ENCODE measurements at regions not wholly inside any gene's neighbourhood (a gene's known extent, or its start where the extent isn't known, plus 50 kb on each side); places are given as distances from the start of the nearest gene placed in this dataset.

DNA sequence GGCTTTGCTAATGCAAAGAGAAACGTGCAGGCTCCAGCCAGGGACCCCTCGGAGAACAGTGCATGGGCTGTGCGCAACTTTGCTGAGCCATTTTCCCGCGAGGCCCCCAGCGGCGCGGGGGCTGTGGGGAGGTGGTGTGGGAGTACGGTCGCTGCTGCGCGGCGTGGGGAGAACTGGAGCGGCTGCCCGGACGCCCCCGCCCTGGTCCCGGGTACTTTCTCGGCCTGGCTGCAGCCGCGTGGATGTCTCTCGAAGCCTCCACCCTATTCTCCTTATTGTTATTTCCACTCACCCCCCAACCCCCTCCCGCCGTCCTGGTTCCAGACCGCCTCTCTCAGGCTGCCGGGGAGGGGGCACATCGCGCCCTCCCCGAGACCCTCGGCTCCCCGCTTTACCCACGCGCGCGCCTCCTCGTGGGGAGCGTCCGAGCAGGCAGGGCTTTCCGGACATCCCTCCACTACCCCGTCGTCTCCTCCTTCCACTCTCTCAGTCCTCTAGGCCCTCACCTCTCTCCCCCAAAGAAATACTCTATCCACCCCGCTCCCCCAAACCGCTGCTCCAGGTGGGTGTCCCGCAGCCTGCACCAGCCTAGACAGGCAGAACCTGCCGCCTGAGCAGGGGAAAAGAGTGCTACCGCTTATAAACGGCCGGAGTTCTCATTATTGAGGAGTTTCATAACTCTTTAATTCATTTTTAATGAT is 68.6 kb upstream of the TBCA start:
- no peak for DNase-seq (ENCODE audit: low read depth)

DNA sequence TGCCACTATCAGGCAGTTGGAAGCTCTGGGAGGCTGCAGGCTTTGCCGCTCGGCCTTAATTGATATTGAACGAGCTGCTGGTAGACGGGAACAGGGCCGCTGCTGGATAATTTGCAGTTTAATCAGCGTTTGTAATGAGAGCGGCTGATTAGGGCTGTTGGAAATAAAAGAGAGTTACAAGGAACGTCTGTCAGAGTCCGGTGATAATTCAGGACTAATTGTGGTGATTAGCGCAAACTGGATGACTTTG is 68.2 kb upstream of the TBCA start:
- DNase-seq (ENCODE audit: low read depth), result no peak

DNA sequence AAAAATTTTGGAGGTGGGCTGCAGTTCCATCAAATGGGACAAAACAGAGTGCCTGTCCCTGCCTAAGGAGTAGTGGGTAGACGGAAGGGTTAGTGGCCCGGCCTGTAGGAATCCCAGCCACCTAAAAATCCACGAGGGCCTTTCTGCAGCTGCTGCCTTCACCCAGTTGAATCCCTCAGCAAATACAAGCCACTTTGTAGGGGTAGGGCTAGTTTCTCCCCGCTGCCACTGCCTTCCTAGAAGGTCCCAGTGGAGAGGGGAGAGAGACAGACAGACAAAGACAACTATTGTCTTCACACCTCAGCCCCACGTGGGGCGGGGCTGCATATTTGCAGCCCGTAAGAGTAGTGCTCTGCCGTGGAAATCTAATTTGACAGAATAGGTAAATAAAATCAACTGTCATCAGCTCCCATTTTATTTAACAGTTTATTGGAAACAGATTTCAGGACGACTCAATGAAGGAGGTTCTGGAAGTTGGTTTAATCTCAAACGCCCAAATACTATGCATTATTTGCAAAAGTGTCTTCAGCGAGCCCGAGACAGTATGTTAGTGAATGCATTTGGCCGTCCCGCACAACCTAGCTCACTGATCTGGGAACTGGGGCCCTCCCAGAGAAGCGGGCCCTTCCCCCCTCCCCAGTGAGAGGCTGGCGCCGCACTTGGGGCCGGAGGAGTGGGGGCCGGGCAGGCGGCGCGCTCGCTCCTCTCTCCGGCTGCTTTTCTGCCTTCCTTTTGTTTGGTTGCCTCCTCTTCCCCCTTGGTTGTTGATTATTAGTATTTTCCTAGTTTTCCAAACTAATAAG is 67.6 kb upstream of the TBCA start:
- no peak for DNase-seq (ENCODE audit: low read depth)

DNA sequence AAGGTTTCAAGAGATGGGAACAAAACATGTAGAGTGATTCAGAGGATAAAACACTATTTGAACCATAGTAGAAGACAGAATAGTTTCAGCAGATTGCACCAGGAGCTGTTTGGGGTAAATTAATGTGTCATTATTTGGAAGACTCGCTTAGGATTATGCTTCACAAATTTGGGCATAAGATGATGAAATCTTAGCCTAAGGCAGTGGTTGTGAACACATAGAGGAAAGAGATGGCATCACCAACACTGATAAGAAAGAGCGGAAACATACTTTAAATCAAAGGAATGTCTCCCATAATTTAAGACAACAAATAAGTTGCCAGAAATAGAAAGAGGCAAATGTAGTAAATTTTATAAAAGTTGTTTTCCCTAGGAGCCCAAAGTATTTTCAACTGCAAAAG is 66.1 kb upstream of the TBCA start:
- DNase-seq (ENCODE audit: low read depth), result no peak

DNA sequence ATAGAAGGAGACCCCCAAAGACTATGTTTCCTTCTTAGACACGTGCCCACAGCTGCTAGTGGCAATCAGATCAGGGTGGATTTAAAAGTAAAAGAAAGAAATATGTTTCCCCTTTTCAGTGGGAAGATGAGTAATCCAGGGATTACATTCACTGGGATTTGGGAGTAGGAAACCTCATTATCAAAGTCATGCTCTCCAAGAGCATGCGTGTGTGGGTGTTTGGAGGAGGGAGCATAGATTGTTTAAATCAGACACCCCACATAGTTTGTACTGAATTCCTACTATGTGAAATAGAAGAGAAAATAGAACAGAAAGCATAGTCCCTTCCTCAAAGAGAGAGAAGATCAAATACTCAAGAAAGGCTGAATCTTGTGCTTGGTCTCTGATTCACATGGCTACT is 65.5 kb upstream of the TBCA start:
- DNase-seq (ENCODE audit: low read depth), result no peak

DNA sequence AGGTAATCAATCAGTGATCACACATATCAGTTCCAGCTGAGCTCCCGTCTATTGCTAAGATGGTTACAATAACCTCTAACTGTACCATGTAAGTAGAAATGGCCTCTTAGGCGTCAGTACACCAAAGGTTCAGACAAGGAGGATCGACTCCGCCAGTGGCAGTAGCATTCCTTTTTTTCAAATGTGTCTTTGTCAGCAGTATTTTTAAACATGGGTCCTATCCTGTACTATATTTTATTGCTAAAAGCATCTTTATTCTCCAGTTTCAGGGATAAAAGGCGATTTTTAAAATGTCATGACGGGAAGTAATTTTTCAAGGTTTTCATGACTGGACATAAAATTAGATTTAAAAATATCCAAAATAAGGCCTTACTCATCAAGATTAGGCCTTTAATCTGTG is 64.8 kb upstream of the TBCA start:
- no peak for DNase-seq (ENCODE audit: low read depth)

DNA sequence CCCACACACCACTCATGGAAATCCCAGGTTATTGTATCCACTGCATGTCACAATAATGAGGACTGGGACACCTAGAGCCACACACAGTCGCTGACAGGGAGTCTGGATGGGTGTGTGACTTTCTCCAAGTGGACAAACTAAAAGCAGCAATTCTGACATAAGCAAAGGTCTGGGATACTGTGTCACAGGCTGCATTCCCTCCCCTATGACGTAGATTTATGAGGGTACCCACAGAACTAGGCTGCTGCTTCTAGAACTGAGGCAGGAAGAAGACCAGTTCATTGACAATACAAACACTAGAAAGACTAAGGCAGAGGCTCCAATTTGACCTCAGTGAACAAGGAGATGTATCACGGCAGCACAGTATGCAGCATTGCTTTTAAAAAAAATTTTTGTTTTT is 63.6 kb upstream of the TBCA start:
- DNase-seq (ENCODE audit: low read depth), result no peak

DNA sequence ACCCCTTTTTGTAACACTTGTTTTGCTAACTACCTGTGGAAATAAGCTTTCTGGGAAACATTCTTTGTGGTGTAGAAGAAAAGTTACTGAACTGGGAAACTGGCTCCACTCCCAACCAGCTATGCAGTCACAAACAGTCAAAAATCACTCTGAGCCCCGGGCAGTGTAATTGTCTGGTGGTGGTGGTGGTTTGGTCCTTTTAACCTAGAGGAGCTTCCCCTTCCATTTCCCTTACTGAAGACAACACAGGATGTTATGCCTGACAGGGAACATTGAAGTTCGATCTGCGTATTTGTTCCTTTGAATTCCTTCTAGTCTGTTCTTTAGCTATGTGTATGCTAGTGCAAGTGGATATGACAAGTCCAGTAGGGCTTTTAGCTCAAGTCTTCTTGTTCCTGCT is 56.8 kb upstream of the TBCA start:
- DNase-seq (ENCODE audit: low read depth), result no peak

DNA sequence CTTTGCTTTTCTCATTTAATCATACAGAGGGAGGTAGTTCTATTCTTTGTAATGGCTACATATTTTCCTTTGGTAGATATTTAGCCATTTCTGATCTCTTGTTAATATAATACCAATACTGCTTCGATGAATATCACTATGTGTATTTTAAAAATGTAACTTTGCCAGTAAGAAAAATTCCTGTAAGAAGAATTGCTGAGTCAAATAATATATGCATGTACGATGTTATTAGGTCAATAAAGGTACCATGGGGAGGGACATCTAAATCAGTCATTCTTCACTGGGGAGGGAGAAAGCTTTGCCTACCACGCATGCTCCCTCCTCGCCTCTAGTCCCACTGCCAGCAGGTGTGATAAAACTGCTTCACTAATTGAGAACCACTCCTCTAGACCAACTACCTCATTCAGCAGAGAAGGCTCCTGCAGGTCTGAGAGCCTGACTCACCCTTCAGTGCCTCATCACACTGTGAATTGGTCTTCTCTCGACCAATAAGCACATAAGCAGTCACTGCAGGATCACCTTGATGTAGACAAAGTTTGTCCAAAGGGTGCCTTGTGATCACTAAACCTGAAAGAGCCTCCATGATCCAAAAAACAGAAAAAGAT is 56.1 kb upstream of the TBCA start:
- no peak for DNase-seq (ENCODE audit: low read depth)

DNA sequence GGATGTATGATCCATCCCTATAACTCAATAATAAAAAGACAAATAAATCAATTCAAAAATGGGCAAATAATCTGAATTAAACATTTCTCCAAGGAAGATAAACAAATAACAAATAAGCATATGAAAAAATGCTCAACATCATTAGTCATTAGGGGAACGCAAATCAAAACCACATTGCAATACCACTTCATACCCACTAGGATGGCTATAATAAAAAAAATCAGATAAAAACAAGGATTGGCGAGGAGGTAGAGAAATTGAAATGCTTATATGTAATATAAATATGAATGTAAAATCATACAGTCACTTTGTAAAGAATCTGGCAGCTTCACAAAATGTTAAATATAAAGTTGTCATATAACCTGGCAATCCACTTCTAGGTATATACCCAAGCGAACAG is 52.3 kb upstream of the TBCA start:
- DNase-seq (ENCODE audit: low read depth), result no peak

Measured in fibroblast of gingiva (primary cell).